GM12891 (cell line): ENCODE measurements at regions not wholly inside any gene's neighbourhood (a gene's known extent, or its start where the extent isn't known, plus 50 kb on each side); places are given as distances from the start of the nearest gene placed in this dataset.

Experiments
- POLR2A ChIP-seq: IDR thresholded peaks from 2 replicates; pipeline ENCODE4 v1.6.1; 2011; ENCODE audit warnings: low read depth, low read length, control low read depth
- POLR2AphosphoS5 ChIP-seq: IDR thresholded peaks from 2 replicates; pipeline ENCODE4 v1.6.1; 2011; ENCODE audit warnings: low read depth, low read length, control low read depth
- TAF1 ChIP-seq: IDR thresholded peaks from 2 replicates; pipeline ENCODE4 v1.6.1; 2011; ENCODE audit warnings: low read depth, low read length, control low read depth

GRCh38 chr1:83497563-83497962 lies 501.4 kb downstream of the TTLL7 start:
- TF ChIP-seq POLR2AphosphoS5: no peak
- TF ChIP-seq POLR2A: no peak
- no peak for TF ChIP-seq TAF1
